GM12878 (cell line): ENCODE measurements at regions not wholly inside any gene's neighbourhood (a gene's known extent, or its start where the extent isn't known, plus 50 kb on each side); places are given as distances from the start of the nearest gene placed in this dataset.

Experiments
- ATAC-seq: fragments of 200-7000 bp; cut with Tn5 transposase; 3 replicates; pipeline ENCODE4 v1.9.1; 2020; ENCODE audit warnings: mild to moderate bottlenecking, moderate library complexity
- BruUV-seq: library from RNA; stranded (reverse); fragments of 400-500 nt; replicated peaks from 2 replicates; lab custom pipeline; 2021; lab: Mats Ljungman, UMichigan
- CTCF ChIA-PET: fragments of 300-600 bp; sonication (Branson Sonifier 250); formaldehyde crosslinking; extraction: SDS; loops from one replicate; lab custom pipeline; 2021; ENCODE audit warnings: inconsistent platforms; lab: Yijun Ruan, JAX
- POLR2A ChIA-PET: fragments of 350-600 bp; formaldehyde crosslinking; extraction: SDS; loops from one replicate; lab custom pipeline; 2021; ENCODE audit warnings: inconsistent platforms; lab: Charles Lee
- RAD21 ChIA-PET: fragments of 300-600 bp; sonication (Branson Sonifier 250); formaldehyde crosslinking; loops from one replicate; lab custom pipeline; 2023; ENCODE audit warnings: antibody characterized with exemption; ENCODE audit not compliant: unreplicated experiment; lab: Charles Lee
- SMC1A ChIA-PET: fragments of 300-600 bp; sonication (Branson Sonifier 250); formaldehyde crosslinking; loops from one replicate; lab custom pipeline; 2023; ENCODE audit not compliant: unreplicated experiment, uncharacterized antibody; lab: Charles Lee
- DNase-seq: peaks from one replicate; pipeline ENCODE4 v3.0.0-alpha.2; 2011; ENCODE audit warnings: low read depth, low spot score
- FAIRE-seq: peaks from 3 replicates; lab custom pipeline; 2011; peaks lifted over from hg19 to GRCh38; lab: Jason Lieb, UNC
- H2AFZ ChIP-seq: 2 replicates; pipeline ENCODE4 v1.6.0; 2011; ENCODE audit warnings: low read depth, low read length, control low read depth; ENCODE audit not compliant: control insufficient read depth
- H3K27ac ChIP-seq: 2 replicates; pipeline ENCODE4 v1.5.1; 2011; ENCODE audit warnings: control low read depth; ENCODE audit not compliant: control insufficient read depth, insufficient read depth
- H3K27me3 ChIP-seq, 2 experiments: replicated peaks in 1 of 2; 2 replicates each; pipeline versions ENCODE4 v1.6.0 to v1.6.1; 2011; ENCODE audit warnings: low read length in 1 of 2; ENCODE audit not compliant: control insufficient read depth in 2 of 2, insufficient read depth in 2 of 2
- H3K36me3 ChIP-seq, 2 experiments: 2 replicates each; pipeline ENCODE4 v1.5.1; 2011; ENCODE audit warnings: low read length in 1 of 2; ENCODE audit not compliant: control insufficient read depth in 2 of 2, insufficient read depth in 2 of 2
- H3K4me1 ChIP-seq: 2 replicates; pipeline ENCODE4 v1.6.1; 2011; ENCODE audit warnings: mild to moderate bottlenecking, low read length, moderate library complexity, mixed read lengths; ENCODE audit not compliant: control insufficient read depth, insufficient read depth
- H3K4me2 ChIP-seq: 2 replicates; pipeline ENCODE4 v1.6.0; 2011; ENCODE audit warnings: control low read depth; ENCODE audit not compliant: control insufficient read depth, insufficient read depth
- H3K4me3 ChIP-seq: fragments of 200-600 bp; sonication (generic); 2 replicates; pipeline ENCODE4 v1.5.1; 2016
- H3K79me2 ChIP-seq: 2 replicates; pipeline ENCODE4 v1.6.0; 2011; ENCODE audit warnings: low read length; ENCODE audit not compliant: control insufficient read depth, insufficient read depth
- H3K9ac ChIP-seq: 2 replicates; pipeline ENCODE4 v1.8.0; 2011; ENCODE audit warnings: low read length, control low read depth, mixed read lengths; ENCODE audit not compliant: control insufficient read depth, insufficient read depth
- H3K9me3 ChIP-seq: replicated peaks from 3 replicates; pipeline ENCODE4 v1.5.1; 2011; ENCODE audit warnings: mild to moderate bottlenecking, low read length; ENCODE audit not compliant: control insufficient read depth, insufficient read depth
- H4K20me1 ChIP-seq: 2 replicates; pipeline ENCODE4 v1.6.0; 2011; ENCODE audit not compliant: control insufficient read depth, insufficient read depth
- ASH2L ChIP-seq: fragments of 300-600, 200-600 bp; sonication (generic); IDR thresholded peaks from 2 replicates; pipeline ENCODE4 v1.6.1; 2017; ENCODE audit warnings: low read depth, mild to moderate bottlenecking, borderline replicate concordance
- CHD4 ChIP-seq: fragments of 200-600 bp; sonication (generic); IDR thresholded peaks from 2 replicates; pipeline ENCODE4 v1.6.1; 2016; ENCODE audit warnings: mild to moderate bottlenecking
- DPF2 ChIP-seq: fragments of 450-650 bp; IDR thresholded peaks from 2 replicates; pipeline ENCODE4 v1.6.1; 2017; ENCODE audit warnings: mild to moderate bottlenecking
- EED ChIP-seq: sonication (generic); IDR thresholded peaks from 2 replicates; pipeline ENCODE4 v1.6.1; 2016; ENCODE audit warnings: antibody characterized with exemption, low read depth
- ESRRA ChIP-seq: IDR thresholded peaks from 2 replicates; pipeline ENCODE4 v1.6.1; 2012; ENCODE audit warnings: mild to moderate bottlenecking, low read length, improper control_type of control experiment
- FOS ChIP-seq: IDR thresholded peaks from 3 replicates; pipeline ENCODE4 v1.6.1; 2011; ENCODE audit warnings: borderline replicate concordance; ENCODE audit not compliant: insufficient read length; ENCODE audit errors: extremely low read depth
- HDAC6 ChIP-seq: fragments of 200-600 bp; sonication (generic); IDR thresholded peaks from one replicate; pipeline ENCODE4 v1.8.0; 2017; ENCODE audit warnings: antibody characterized with exemption; ENCODE audit not compliant: unreplicated experiment
- JUND ChIP-seq: IDR thresholded peaks from 2 replicates; pipeline ENCODE4 v1.6.1; 2012; ENCODE audit warnings: low read depth, mild to moderate bottlenecking, low read length, improper control_type of control experiment, moderate library complexity
- KDM1A ChIP-seq: fragments of 200-600 bp; sonication (generic); IDR thresholded peaks from 2 replicates; pipeline ENCODE4 v1.6.1; 2016; ENCODE audit warnings: borderline replicate concordance
- MYC ChIP-seq: IDR thresholded peaks from 2 replicates; pipeline ENCODE4 v1.6.1; 2011; ENCODE audit warnings: mild to moderate bottlenecking, low read length, moderate library complexity, inconsistent platforms; ENCODE audit not compliant: insufficient read depth, insufficient replicate concordance, insufficient read length, severe bottlenecking
- NBN ChIP-seq: fragments of 450-650 bp; IDR thresholded peaks from 2 replicates; pipeline ENCODE4 v1.6.1; 2016
- NFYB ChIP-seq: IDR thresholded peaks from 2 replicates; pipeline ENCODE4 v1.6.1; 2011; ENCODE audit warnings: low read depth, mild to moderate bottlenecking, low read length, improper control_type of control experiment, moderate library complexity; ENCODE audit not compliant: insufficient read depth
- POU2F2 ChIP-seq: IDR thresholded peaks from 3 replicates; pipeline ENCODE4 v1.6.1; 2011; ENCODE audit warnings: low read depth, mild to moderate bottlenecking, low read length, borderline replicate concordance
- RBBP5 ChIP-seq: fragments of 200-600 bp; sonication (generic); conservative IDR thresholded peaks from 2 replicates; pipeline ENCODE4 v1.6.1; 2016
- RELA ChIP-seq: fragments of 450-650 bp; IDR thresholded peaks from 2 replicates; pipeline ENCODE4 v1.8.0; 2014; ENCODE audit warnings: borderline replicate concordance; ENCODE audit not compliant: partially characterized antibody
- ZNF274 ChIP-seq: IDR thresholded peaks from one replicate; pipeline ENCODE4 v1.8.0; 2011; ENCODE audit not compliant: insufficient read length, insufficient read depth
- ZSCAN29 ChIP-seq: fragments of 450-650 bp; IDR thresholded peaks from 2 replicates; pipeline ENCODE4 v1.6.1; 2017; ENCODE audit warnings: mild to moderate bottlenecking, moderate library complexity
- WGBS: methylation state at CpG from one replicate; pipeline ENCODE4 v1.1.6; 2016; ENCODE audit warnings: low lambda C conversion rate; ENCODE audit not compliant: insufficient replicate concordance, insufficient coverage; ENCODE audit errors: missing lambda C conversion rate; 5-methylcytosine and 5-hydroxymethylcytosine counted together
- in situ Hi-C: fragments of 300-500 bp; cut with MboI; formaldehyde crosslinking; loops from 9 replicates; pipeline ENCODE4 v1.14.3; 2018; ENCODE audit warnings: mixed read lengths
- intact Hi-C: fragments of 100-400 bp; cut with micrococcal nuclease; formaldehyde crosslinking; loops from one replicate; pipeline ENCODE4 v1.14.2; 2022; ENCODE audit not compliant: unreplicated experiment
- TF ChIP-seq, protein P1 (sequence below): IDR thresholded peaks from 2 replicates; pipeline ENCODE4 v1.6.1; 2011; ENCODE audit warnings: borderline replicate concordance, low read depth, mild to moderate bottlenecking, moderate library complexity, mixed read lengths, low read length; ENCODE audit not compliant: insufficient read depth; ENCODE audit errors: extremely low read length
- TF ChIP-seq, protein P2 (sequence below): IDR thresholded peaks from 2 replicates; pipeline ENCODE4 v1.6.1; 2012; ENCODE audit warnings: low read depth, low read length, improper control_type of control experiment

DNA sequence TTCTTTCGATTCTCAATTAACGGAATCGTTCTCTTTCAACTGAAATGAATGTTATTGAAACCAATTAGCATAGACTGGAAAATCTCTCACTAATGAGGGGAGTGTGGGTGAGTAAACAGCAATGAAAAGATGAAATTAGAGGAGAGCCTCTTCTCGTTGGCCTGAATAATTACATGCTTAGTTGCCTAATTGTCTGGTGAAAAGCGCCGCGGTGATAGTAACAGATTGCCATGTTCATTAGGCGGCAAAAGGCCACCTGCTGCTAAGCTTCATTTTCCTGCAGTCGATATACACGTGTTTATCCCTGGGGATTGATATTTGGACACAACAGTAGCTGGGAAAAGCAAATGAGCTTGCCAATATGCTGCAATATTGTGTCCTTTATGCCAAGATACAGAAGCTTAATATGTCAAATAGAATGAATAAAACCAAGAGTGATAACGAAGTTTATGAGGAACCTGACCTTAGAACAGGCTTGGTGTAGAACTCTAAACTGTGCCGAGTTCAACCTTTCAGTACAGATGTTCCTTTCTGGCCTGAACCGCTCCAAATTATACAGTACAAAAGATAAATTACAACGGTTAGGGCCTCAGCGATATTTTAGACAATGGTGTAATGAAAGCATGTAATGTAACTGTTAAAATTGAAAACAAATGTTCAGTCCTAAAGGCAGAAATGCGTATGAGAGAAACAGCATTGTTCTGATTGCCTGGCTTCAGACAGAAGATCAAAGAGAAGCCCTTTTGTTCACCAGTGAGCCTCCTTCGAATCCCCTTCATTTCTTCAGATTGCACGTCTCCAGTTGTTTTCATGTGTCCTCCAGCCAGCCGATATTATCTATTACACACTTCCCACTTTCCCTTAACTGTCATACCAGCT lies 185.2 kb downstream of the SHOX2 start:
- DNase-seq (no peak), ATAC-seq (no peak), FAIRE-seq (no peak)
- Histone ChIP-seq H3K4me2 (no peak overlapping the region), H2AFZ (no peak overlapping the region), H3K9ac (no peak overlapping the region), H3K27ac (no peak overlapping the region), H3K27me3 (no peaks in the 10 kb centered on the region), H3K9me3 (no peaks in the 10 kb centered on the region), H3K4me3 (no peak overlapping the region), H4K20me1 (no peaks in the 10 kb centered on the region), H3K4me1 (no peaks in the 10 kb centered on the region), H3K36me3 (no peaks in the 10 kb centered on the region), H3K79me2 (no peaks in the 10 kb centered on the region)
- ChIA-PET CTCF (interaction anchor here (1.0 to 1.8 kb wide), 4 partner anchors 10 to 514 kb away, joined by 3 to 5 read pairs (median 4); no protein-coding TSS in a partner anchor), RAD21 (no interaction called here), SMC1A (interaction anchor here (1.3 to 1.4 kb wide), 2 partner anchors 13 to 513 kb away, joined by 3 to 5 read pairs; no protein-coding TSS in a partner anchor), POLR2A (no interaction called here)
- in situ Hi-C loops, result no loop called here
- TF ChIP-seq ESRRA (no peak), HDAC6 (no peak), RELA (no peak), NFYB (no peak), KDM1A (no peak), NBN (no peak), JUND (no peak), EED (no peak), ZNF274 (no peak), FOS (no peak), POU2F2 (no peak), ASH2L (no peak), ZSCAN29 (no peak), MYC (no peak), RBBP5 (no peak), DPF2 (no peak), CHD4 (no peak)
- TF ChIP-seq, protein P1, sequence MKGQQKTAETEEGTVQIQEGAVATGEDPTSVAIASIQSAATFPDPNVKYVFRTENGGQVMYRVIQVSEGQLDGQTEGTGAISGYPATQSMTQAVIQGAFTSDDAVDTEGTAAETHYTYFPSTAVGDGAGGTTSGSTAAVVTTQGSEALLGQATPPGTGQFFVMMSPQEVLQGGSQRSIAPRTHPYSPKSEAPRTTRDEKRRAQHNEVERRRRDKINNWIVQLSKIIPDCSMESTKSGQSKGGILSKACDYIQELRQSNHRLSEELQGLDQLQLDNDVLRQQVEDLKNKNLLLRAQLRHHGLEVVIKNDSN, result no peak
- TF ChIP-seq, protein P2, sequence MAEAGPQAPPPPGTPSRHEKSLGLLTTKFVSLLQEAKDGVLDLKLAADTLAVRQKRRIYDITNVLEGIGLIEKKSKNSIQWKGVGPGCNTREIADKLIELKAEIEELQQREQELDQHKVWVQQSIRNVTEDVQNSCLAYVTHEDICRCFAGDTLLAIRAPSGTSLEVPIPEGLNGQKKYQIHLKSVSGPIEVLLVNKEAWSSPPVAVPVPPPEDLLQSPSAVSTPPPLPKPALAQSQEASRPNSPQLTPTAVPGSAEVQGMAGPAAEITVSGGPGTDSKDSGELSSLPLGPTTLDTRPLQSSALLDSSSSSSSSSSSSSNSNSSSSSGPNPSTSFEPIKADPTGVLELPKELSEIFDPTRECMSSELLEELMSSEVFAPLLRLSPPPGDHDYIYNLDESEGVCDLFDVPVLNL, result no peak
- no TSS peak for BruUV-seq
- WGBS, result 55% methylated on average over 19 of the region's 19 CpGs
- intact Hi-C loops, result no loop called here
